HepG2 (cell line): ENCODE measurements at regions not wholly inside any gene's neighbourhood (a gene's known extent, or its start where the extent isn't known, plus 50 kb on each side); places are given as distances from the start of the nearest gene placed in this dataset.

ENCODE experiments used
- ATAC-seq: fragments of 200-7000 bp; cut with Tn5 transposase; 3 replicates; pipeline ENCODE4 v1.9.1; 2020; ENCODE audit warnings: mild to moderate bottlenecking, moderate library complexity
- BruUV-seq: library from RNA; stranded (reverse); fragments of 400-500 nt; replicated peaks from 2 replicates; lab custom pipeline; 2021; lab: Mats Ljungman, UMichigan
- CTCF ChIA-PET: fragments of 300-600 bp; formaldehyde crosslinking; extraction: SDS; loops from one replicate; lab custom pipeline; 2021; ENCODE audit warnings: low total read pairs, inconsistent platforms, low intra/inter-chr PET ratio; lab: Yijun Ruan, JAX
- POLR2A ChIA-PET: fragments of 350-600 bp; sonication (Branson Sonifier 250); formaldehyde crosslinking; loops from one replicate; lab custom pipeline; 2020; ENCODE audit warnings: antibody characterized with exemption, inconsistent platforms; lab: Yijun Ruan, JAX
- DNase-seq: peaks from one replicate; pipeline ENCODE4 v3.0.0-alpha.2; 2015; ENCODE audit warnings: low spot score
- FAIRE-seq: peaks from 3 replicates; lab custom pipeline; 2011; peaks lifted over from hg19 to GRCh38; lab: Jason Lieb, UNC
- H2AFZ ChIP-seq: one replicate; pipeline ENCODE4 v1.6.1; 2011; ENCODE audit warnings: low read length, inconsistent platforms
- H3K27ac ChIP-seq: fragments of 300-600 bp; 3 replicates; pipeline ENCODE4 v1.8.0; 2011; ENCODE audit warnings: mixed run types, mild to moderate bottlenecking, mixed read lengths, low read length, inconsistent platforms; ENCODE audit not compliant: insufficient read depth; ENCODE audit errors: extremely low read length
- H3K27me3 ChIP-seq, 2 experiments: fragments of 200-600 bp in 1 of 2; 2 replicates in 1 of 2; 3 replicates in 1 of 2; pipeline versions ENCODE4 v1.6.0 to v1.8.0; 2011; ENCODE audit warnings: low read length in 2 of 2, mild to moderate bottlenecking in 2 of 2, moderate library complexity in 2 of 2, inconsistent platforms in 1 of 2; ENCODE audit not compliant: insufficient read depth in 2 of 2, control insufficient read depth in 1 of 2
- H3K36me3 ChIP-seq, 2 experiments: fragments of 200-600 bp in 1 of 2; replicated peaks in 1 of 2; 2 replicates in 1 of 2; 3 replicates in 1 of 2; pipeline versions ENCODE4 v1.5.1 to v1.8.0; 2011; ENCODE audit warnings: low read length in 2 of 2, inconsistent platforms in 1 of 2; ENCODE audit not compliant: insufficient read depth in 2 of 2, control insufficient read depth in 1 of 2
- H3K4me1 ChIP-seq: 2 replicates; pipeline ENCODE4 v1.5.1; 2012; ENCODE audit warnings: low read length, inconsistent platforms; ENCODE audit not compliant: insufficient read depth
- H3K4me2 ChIP-seq: 2 replicates; pipeline ENCODE4 v1.6.0; 2011; ENCODE audit warnings: low read depth, low read length, inconsistent platforms
- H3K4me3 ChIP-seq, 3 experiments: fragments of 200-600 bp in 1 of 3; sonication (generic), shearing (Covaris generic) in 1 of 3; replicated peaks in 1 of 3; 2 replicates each; pipeline ENCODE4 v1.5.1; 2011 to 2016; ENCODE audit warnings: low read length in 3 of 3, inconsistent platforms in 2 of 3, low read depth in 2 of 3, mild to moderate bottlenecking in 2 of 3, control low read depth in 1 of 3, mixed read lengths in 1 of 3; ENCODE audit not compliant: insufficient read depth in 1 of 3
- H3K79me2 ChIP-seq: one replicate; pipeline ENCODE4 v1.6.1; 2011; ENCODE audit warnings: low read length, inconsistent platforms; ENCODE audit not compliant: insufficient read depth
- H3K9ac ChIP-seq: 2 replicates; pipeline ENCODE4 v1.6.0; 2011; ENCODE audit warnings: mild to moderate bottlenecking, low read depth, low read length, inconsistent platforms; ENCODE audit not compliant: insufficient read depth
- H3K9me3 ChIP-seq: 2 replicates; pipeline ENCODE4 v1.5.1; 2012; ENCODE audit warnings: mild to moderate bottlenecking, low read length
- H4K20me1 ChIP-seq: 2 replicates; pipeline ENCODE4 v1.6.0; 2011; ENCODE audit warnings: inconsistent platforms, mild to moderate bottlenecking, low read length, moderate library complexity; ENCODE audit not compliant: insufficient read depth
- EED ChIP-seq: sonication (generic); formaldehyde crosslinking; IDR thresholded peaks from 2 replicates; pipeline ENCODE4 v1.5.0; 2020; ENCODE audit warnings: mild to moderate bottlenecking, missing genetic modification reagents
- HNF1A ChIP-seq, 2 experiments: sonication (generic) in 1 of 2; formaldehyde crosslinking in 1 of 2; IDR thresholded peaks; 2 replicates each; pipeline versions ENCODE4 v1.4.0 to v1.6.1; 2016 to 2020; ENCODE audit warnings: borderline replicate concordance in 1 of 2, low read depth in 1 of 2, mild to moderate bottlenecking in 1 of 2, missing genetic modification reagents in 1 of 2
- KLF15 ChIP-seq: sonication (generic); formaldehyde crosslinking; IDR thresholded peaks from 2 replicates; pipeline ENCODE4 v1.8.1; 2023; ENCODE audit warnings: borderline replicate concordance, mild to moderate bottlenecking, inconsistent platforms, missing genetic modification reagents, mixed read lengths
- MAX ChIP-seq: IDR thresholded peaks from 2 replicates; pipeline ENCODE4 v1.6.1; 2012; ENCODE audit warnings: inconsistent platforms
- MIER3 ChIP-seq: IDR thresholded peaks from 2 replicates; pipeline ENCODE4 v1.6.1; 2016; ENCODE audit warnings: missing compliant biosample characterization, borderline replicate concordance
- SMARCC2 ChIP-seq: fragments of 450-650 bp; IDR thresholded peaks from 2 replicates; pipeline ENCODE4 v1.6.1; 2017; ENCODE audit warnings: antibody characterized with exemption, mild to moderate bottlenecking
- YY1 ChIP-seq: IDR thresholded peaks from 2 replicates; pipeline ENCODE4 v1.6.1; 2011; ENCODE audit warnings: low read length, low read depth, moderate library complexity, mild to moderate bottlenecking; ENCODE audit not compliant: insufficient read depth, insufficient replicate concordance
- ZNF280B ChIP-seq: sonication (generic); formaldehyde crosslinking; IDR thresholded peaks from 2 replicates; pipeline ENCODE4 v1.5.0; 2020; ENCODE audit warnings: missing genetic modification reagents, mild to moderate bottlenecking, borderline replicate concordance
- ZNF317 ChIP-seq: sonication (generic); formaldehyde crosslinking; IDR thresholded peaks from 2 replicates; pipeline ENCODE4 v1.5.0; 2020; ENCODE audit warnings: mild to moderate bottlenecking, missing genetic modification reagents
- ZNF329 ChIP-seq: sonication (generic); formaldehyde crosslinking; IDR thresholded peaks from 2 replicates; pipeline ENCODE4 v1.9.0; 2021; ENCODE audit warnings: low read depth, mild to moderate bottlenecking, missing genetic modification reagents
- ZNF646 ChIP-seq: sonication (generic); formaldehyde crosslinking; IDR thresholded peaks from 2 replicates; pipeline ENCODE4 v1.9.0; 2021; ENCODE audit warnings: mild to moderate bottlenecking, missing genetic modification reagents
- ZNF674 ChIP-seq: sonication (generic); formaldehyde crosslinking; IDR thresholded peaks from 2 replicates; pipeline ENCODE4 v1.5.0; 2020; ENCODE audit warnings: low read depth, mild to moderate bottlenecking, missing genetic modification reagents
- WGBS: methylation state at CpG from one replicate; pipeline ENCODE4 v1.1.6; 2017; ENCODE audit warnings: low lambda C conversion rate; 5-methylcytosine and 5-hydroxymethylcytosine counted together
- in situ Hi-C: cut with HindIII; loops from 2 replicates; pipeline ENCODE4 v1.10.0; 2017; ENCODE audit warnings: low pct_unique_long_range_greater_than_20kb; ENCODE audit not compliant: extremely low pct_ligation_motif_present
- intact Hi-C: fragments of 100-400 bp; cut with micrococcal nuclease; formaldehyde crosslinking; loops from one replicate; pipeline ENCODE4 v1.10.0; 2022; ENCODE audit not compliant: unreplicated experiment

- ATAC-seq (no peak), FAIRE-seq (no peak), DNase-seq (no peak)
- no peak overlapping the region for H3K4me2 ChIP-seq
- CTCF ChIA-PET: no interaction called here
- H3K9ac ChIP-seq: no peak overlapping the region
- in situ Hi-C loops (no loop called here), intact Hi-C loops (no loop called here)
- H3K79me2 ChIP-seq: no peaks in the 10 kb centered on the region
- no peaks in the 10 kb centered on the region for H3K4me1 ChIP-seq
- H4K20me1 ChIP-seq: no peaks in the 10 kb centered on the region
- POLR2A ChIA-PET: no interaction called here
- no peak overlapping the region for H3K27ac ChIP-seq
- no peak overlapping the region for H2AFZ ChIP-seq
- H3K4me3 ChIP-seq: no peak overlapping the region
- BruUV-seq: no TSS peak
- 17% methylated on average over 1 of the region's 7 CpGs for WGBS
- H3K36me3 ChIP-seq: no peaks in the 10 kb centered on the region
- no peaks in the 10 kb centered on the region for H3K27me3 ChIP-seq
- no peaks in the 10 kb centered on the region for H3K9me3 ChIP-seq
- TF ChIP-seq SMARCC2 (no peak), ZNF317 (CRISPR knock-in tag) (no peak), ZNF646 (CRISPR knock-in tag) (no peak), EED (CRISPR knock-in tag) (no peak), MIER3 (CRISPR knock-in tag) (no peak), ZNF280B (CRISPR knock-in tag) (no peak), YY1 (no peak), KLF15 (CRISPR knock-in tag) (no peak), HNF1A (IDR thresholded peaks at IDR 0.05; ENCODE audit: low read depth) (no peak), HNF1A (CRISPR knock-in tag; IDR thresholded peaks at IDR 0.05; ENCODE audit: borderline replicate concordance) (no peak), ZNF329 (CRISPR knock-in tag) (no peak), ZNF674 (CRISPR knock-in tag) (no peak), MAX (no peak)
Measured at GRCh38 chrX:122906726-122907125, 277.4 kb upstream of the GRIA3 start.
